ENCODE measurements at regions not wholly inside any gene's neighbourhood (a gene's known extent, or its start where the extent isn't known, plus 50 kb on each side); places are given as distances from the start of the nearest gene placed in this dataset.

GRCh38 chr19:28345811-28346210 lies 867.1 kb downstream of the UQCRFS1 start:
- DNase-seq (ENCODE audit: low read depth in 2 of 2): no peak
- TF ChIP-seq CTCF (IDR thresholded peaks at IDR 0.05; ENCODE audit: low read depth, low read length): no peak
- H3K4me3 ChIP-seq (replicated peaks in 1 of 2; ENCODE audit: low read depth in 2 of 2, low read length in 2 of 2): no peak overlapping the region

GRCh38 chr19:28341810-28342350 lies 871.1 kb downstream of the UQCRFS1 start:
- no peak overlapping the region for H3K4me3 ChIP-seq (replicated peaks in 1 of 2; ENCODE audit: low read depth in 2 of 2, low read length in 2 of 2)
- no peak for DNase-seq (ENCODE audit: low read depth in 2 of 2)
- TF ChIP-seq CTCF (IDR thresholded peaks at IDR 0.05; ENCODE audit: low read depth, low read length): no peak

GRCh38 chr19:28334419-28334818 lies 878.5 kb downstream of the UQCRFS1 start:
- no peak overlapping the region for H3K4me3 ChIP-seq (replicated peaks in 1 of 2; ENCODE audit: low read depth in 2 of 2, low read length in 2 of 2)
- TF ChIP-seq CTCF (IDR thresholded peaks at IDR 0.05; ENCODE audit: low read depth, low read length): no peak
- DNase-seq (ENCODE audit: low read depth in 2 of 2): no peak

GRCh38 chr19:28333909-28334308 lies 879.0 kb downstream of the UQCRFS1 start:
- no peak for TF ChIP-seq CTCF (IDR thresholded peaks at IDR 0.05; ENCODE audit: low read depth, low read length)
- H3K4me3 ChIP-seq (replicated peaks in 1 of 2; ENCODE audit: low read depth in 2 of 2, low read length in 2 of 2): no peak overlapping the region

GRCh38 chr19:28332886-28333285 lies 880.1 kb downstream of the UQCRFS1 start:
- no peak overlapping the region for H3K4me3 ChIP-seq (replicated peaks in 1 of 2; ENCODE audit: low read depth in 2 of 2, low read length in 2 of 2)
- no peak for TF ChIP-seq CTCF (IDR thresholded peaks at IDR 0.05; ENCODE audit: low read depth, low read length)
- DNase-seq (ENCODE audit: low read depth in 2 of 2): no peak

More at GRCh38 chr19:28333909-28334308, 879.0 kb downstream of the UQCRFS1 start:
- DNase-seq (ENCODE audit: low read depth in 2 of 2): no peak

- TF ChIP-seq CTCF (IDR thresholded peaks at IDR 0.05; ENCODE audit: low read depth, low read length): no peak
- no peak overlapping the region for H3K4me3 ChIP-seq (replicated peaks in 1 of 2; ENCODE audit: low read depth in 2 of 2, low read length in 2 of 2)
- DNase-seq (ENCODE audit: low read depth in 2 of 2): no peak
Measured at GRCh38 chr19:28332351-28332750, 880.6 kb downstream of the UQCRFS1 start.

- DNase-seq (ENCODE audit: low read depth in 2 of 2): no peak
- no peak for TF ChIP-seq CTCF (IDR thresholded peaks at IDR 0.05; ENCODE audit: low read depth, low read length)
- H3K4me3 ChIP-seq (replicated peaks in 1 of 2; ENCODE audit: low read depth in 2 of 2, low read length in 2 of 2): no peak overlapping the region
Measured at GRCh38 chr19:28331596-28331995, 881.4 kb downstream of the UQCRFS1 start.

Data from cardiac fibroblast (primary cell).